CD4-positive, alpha-beta T cell treated with Interleukin-4 for 4 hours (primary cell): ENCODE measurements at regions not wholly inside any gene's neighbourhood (a gene's known extent, or its start where the extent isn't known, plus 50 kb on each side); places are given as distances from the start of the nearest gene placed in this dataset.

Experiments used
- DNase-seq: peaks from one replicate; pipeline ENCODE4 v3.0.0-alpha.2; 2020

DNA sequence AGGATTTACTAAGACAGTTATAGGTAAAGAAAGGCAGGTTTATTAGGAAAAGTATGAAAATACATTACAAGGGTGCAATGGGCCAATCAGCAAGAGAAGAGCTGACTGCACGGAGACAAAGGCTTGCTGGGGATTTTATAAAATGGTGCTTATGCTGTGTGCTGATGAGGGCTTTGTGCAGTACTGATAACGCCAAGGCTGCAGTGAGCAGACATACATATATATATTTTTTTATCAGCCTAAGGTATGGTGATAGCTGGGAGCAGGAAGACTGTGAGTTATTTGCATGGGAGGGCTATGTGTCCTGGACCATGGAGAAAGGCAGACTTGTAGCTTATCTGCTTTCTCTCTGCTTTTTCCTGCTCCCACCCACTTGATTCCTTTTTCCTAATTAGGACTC lies 208.1 kb upstream of the ACTBL2 start:
- no peak for DNase-seq

DNA sequence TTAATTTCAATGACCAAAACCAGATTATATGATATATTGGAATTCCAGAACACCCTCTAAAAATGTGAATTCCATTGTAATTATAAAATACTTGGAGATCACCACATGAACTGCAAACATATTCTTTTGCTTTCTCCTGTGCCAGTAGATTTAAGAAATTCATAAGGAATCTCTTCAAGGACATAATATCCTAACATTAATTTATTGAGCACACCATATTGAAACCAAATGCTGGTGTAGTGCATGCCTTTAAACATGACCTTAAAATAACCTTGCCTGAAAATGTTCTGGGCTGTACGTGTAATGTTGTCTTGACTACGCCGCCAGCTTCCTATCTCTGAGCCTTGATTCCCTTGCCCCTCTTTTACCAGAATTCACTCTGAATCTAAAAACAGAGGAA lies 205.0 kb upstream of the ACTBL2 start:
- DNase-seq, result no peak

DNA sequence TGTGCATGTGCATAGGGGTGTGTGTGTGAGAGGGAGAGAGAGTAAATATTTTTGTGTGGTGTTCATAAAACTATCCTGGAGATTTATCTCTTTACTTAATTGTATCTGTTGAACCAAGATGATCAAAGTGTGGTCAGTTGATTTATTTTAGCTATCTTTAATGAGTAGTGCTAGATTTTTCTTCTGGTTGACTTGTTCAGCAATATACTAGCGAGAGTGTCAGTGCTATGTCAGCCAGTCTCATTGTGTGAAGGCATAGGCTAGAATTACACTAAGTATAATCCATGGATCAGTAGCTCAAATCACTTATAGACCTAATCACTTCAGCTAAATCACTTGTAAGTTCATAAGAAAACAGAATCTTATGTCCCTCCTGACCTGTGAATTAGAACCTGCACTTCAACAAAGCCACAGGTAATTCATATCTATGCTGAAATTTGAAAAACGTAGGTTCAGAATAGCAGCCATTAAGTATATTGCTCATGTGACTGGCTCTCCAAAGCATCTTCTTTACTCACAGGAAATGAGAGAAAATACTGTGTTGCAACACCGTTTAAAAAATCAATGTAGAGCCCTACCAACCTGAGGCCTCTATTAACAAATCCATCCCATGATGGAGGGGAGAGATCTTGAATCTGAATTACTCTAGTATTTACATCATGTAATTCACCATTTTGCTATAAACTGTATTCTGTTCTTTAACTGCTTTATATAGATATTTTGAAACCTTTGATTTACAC lies 203.1 kb upstream of the ACTBL2 start:
- no peak for DNase-seq

- no peak for DNase-seq
Measured at GRCh38 chr5:57684299-57684702, 201.7 kb upstream of the ACTBL2 start.

DNA sequence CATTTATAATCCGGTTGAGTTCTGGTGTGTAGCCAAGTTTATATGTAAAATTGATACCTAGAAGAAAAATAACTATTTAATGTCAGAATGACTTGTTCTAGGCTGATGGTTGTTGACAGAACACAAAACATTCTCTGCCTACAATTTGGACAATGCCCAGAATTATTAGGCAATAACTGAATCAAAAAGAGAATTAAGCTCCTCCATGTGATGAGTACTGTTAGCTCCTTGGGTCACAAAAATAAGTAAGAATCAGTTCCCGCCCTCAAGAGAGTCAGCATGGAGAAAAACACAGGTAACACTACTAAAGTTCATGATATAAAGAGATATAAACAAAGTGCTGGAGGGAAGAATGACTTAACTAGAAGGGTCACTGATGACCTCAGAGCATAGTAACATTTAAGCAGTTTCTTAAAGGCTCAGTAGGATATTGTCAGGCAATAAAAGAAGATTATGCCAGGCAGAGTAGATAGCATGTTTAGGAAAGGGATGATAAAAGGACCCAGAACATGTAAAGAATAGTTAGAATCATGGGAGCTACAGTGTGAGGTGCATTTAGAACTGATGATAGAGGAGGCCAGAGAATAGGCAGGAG lies 200.5 kb upstream of the ACTBL2 start:
- DNase-seq, result no peak

- DNase-seq, result no peak
Measured at GRCh38 chr5:57681942-57682341, 199.3 kb upstream of the ACTBL2 start.

DNA sequence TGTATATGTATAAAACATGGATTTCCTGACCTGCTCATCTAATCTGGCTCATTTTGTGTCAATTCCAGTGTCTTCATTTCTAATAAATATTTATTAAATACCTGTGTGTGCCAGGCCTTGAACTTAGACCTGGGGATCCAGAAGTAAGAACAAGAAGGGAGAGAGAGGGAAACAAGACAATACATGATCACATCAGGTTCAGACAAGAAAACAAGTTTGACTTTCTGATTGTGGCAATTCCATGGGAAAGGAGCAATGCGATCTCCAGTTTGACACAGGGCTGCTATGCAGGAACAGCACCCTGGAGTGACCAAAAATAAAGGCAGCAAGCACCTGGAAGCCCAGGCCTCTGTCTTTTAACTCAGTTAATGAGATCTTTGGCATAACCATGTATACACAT lies 198.1 kb upstream of the ACTBL2 start:
- DNase-seq, result no peak

- no peak for DNase-seq
Measured at GRCh38 chr5:57677235-57677634, 194.6 kb upstream of the ACTBL2 start.

- no peak for DNase-seq
Measured at GRCh38 chr5:57676222-57677098, 193.8 kb upstream of the ACTBL2 start.

DNA sequence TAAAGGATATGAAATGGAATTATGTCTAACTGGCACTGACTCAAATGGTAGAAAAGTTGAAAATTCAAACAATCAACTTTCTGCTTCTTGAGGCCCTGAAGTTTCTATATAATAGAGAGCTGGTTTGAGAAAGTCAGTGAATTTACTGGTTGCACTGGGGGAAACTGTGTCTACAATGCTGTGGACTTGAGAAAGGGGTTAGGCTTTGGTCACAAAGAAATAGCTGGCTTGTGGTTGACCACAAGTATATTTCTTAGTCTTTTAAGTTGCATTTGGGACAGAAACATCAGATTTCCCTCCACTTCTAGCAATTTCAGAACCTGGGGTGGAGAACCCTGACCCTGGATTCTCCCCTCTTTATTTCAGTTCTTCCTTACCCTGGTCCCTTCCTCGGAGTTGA lies 192.6 kb upstream of the ACTBL2 start:
- no peak for DNase-seq

DNA sequence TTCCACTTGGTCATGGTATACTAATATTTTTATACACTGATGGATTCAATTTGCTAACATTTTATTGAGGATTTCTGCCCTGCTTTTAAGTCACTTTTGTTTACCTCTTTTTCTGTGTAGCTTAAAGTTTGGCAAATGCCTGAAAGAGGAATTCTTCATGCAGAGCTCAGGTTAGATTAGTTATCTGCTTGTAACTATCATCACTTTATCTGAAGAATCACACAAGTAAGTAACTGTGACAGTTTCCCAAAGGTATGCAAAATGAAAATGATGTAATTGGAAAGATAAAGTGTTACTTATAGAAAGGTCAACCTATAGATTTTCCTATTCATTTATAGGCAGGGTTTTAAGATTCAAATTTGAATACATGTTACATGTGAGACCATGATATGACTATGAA lies 188.8 kb upstream of the ACTBL2 start:
- DNase-seq, result no peak

DNA sequence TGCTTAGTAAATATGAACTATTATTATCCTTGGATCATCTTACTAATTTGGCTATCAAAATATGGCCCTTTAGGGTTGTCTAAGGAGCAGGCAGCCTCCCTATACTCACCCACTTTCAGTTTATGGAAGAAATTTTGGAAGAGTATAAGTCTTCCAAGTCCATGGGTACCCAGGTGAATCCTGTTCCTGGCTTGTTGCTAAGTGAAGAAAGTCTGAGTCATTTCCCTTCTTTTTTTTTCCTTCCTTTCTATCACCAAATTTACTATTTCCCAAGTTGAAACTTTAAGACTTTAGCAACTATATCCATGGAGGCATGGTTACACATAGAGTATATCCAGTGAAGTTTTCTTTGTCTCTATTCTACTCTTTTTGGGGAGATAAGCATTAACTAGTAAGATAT lies 184.0 kb upstream of the ACTBL2 start:
- no peak for DNase-seq

DNA sequence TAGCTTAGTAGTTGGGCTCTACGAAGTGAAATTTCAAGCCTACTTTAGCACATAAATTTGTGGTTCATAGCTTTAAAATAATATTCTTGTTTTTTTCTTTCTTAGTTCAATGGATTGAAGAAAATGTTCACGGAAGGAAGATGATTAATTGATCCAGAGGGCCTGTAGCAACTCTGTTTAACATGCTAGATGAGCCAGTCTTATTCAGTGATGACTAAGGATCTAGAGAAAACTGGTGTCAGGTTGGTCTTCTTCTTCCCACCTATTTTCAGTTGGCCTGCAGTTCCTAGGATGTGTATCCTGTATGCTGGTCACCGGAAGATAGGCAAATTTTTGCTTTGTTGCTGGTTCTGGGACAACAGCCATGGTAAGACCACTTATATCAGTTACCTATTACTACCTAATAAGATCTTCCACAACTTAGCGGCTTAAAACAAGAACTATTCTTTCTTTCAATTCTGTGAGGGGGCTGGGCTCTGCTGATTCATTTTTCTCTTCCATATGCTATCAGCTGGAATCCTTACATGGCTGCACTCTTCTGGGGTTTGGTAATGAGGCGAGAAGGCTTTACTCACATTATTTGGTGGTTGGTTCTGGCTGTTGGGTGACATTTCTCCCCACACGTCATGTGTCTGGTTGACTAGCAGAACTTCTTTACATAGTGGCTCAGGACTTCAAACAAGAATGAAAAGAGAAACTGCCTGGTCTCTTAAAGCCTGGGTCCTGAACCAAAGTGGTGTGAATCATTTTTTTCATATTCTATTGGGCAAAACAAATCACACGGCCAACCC lies 182.7 kb upstream of the ACTBL2 start:
- DNase-seq, result no peak

DNA sequence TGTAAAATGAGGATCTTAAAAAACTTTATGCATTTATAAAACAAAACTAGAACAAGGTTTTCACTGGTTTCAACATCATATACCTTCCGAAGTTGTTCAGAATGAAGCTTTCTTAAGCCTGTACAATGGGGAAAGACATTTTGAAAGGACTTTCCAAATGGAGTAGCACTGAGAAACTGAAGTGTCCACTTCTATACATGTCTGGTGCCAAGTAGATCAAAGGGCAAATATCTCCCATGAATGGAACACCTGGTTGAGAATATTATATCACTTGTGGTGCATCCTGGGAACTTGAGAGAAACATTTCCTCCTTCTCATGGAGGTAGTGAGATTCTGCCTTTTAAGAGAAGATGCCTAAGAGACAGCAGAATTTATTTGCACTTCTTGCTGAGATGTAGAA lies 182.1 kb upstream of the ACTBL2 start:
- DNase-seq, result no peak

- no peak for DNase-seq
Measured at GRCh38 chr5:57663466-57663865, 180.9 kb upstream of the ACTBL2 start.

DNA sequence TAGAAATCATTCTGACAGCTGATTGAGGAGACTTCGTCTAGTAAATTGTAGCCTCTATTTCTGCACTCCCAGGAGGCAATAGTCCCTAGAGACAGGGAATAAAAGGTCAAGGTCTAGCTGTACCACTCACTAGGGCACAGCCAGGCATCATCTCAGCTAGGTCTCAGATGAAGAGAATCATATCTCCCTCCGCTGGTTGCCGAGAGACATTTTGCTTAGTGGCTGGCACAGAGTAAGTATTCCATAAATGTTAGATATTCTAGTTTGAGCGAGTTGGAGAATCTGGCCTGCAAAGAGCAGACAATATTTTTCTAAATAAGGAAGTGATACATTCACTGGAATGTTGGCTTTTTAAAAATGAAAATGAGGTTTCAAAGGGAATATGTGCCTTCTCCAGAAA lies 180.4 kb upstream of the ACTBL2 start:
- no peak for DNase-seq

DNA sequence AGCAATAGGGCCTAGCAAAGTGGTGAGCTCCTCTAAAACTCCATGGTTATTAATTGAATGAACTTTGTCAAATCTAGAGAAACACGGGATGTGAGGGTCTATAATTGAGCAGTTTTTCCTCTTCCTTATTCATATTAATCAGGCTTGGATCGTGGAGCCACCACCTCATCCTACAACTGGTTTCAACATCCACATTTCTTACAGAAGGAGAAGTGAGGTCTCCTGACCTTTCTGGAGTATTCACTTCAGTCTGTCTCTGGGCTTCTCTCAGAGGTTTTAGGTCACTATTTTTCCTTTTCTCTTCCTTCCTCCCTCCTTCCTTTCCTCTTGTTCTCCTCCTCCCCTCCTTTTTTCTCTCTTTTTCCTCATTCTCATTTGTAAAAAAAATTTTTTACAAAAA lies 177.3 kb upstream of the ACTBL2 start:
- no peak for DNase-seq

GRCh38 chr5:57658018-57658417 lies 175.4 kb upstream of the ACTBL2 start:
- no peak for DNase-seq

DNA sequence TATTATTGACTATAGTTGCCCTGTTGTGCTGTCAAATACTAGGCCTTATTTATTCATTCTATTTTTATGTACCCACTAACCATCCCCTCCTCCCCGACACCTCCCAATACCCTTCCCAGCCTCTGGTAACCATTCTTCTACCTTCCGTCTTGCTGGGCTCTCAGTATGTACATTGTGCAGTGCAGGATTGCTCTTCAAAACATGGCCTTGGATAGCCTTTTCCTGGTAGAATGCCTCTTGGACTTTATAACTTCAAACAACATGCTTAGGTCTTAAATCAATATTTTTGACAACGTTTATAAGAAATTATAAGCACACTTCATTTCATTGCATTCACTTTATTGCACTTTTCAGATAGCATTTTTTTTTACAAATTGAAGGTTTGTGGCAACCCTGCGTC lies 172.6 kb upstream of the ACTBL2 start:
- DNase-seq, result no peak

DNA sequence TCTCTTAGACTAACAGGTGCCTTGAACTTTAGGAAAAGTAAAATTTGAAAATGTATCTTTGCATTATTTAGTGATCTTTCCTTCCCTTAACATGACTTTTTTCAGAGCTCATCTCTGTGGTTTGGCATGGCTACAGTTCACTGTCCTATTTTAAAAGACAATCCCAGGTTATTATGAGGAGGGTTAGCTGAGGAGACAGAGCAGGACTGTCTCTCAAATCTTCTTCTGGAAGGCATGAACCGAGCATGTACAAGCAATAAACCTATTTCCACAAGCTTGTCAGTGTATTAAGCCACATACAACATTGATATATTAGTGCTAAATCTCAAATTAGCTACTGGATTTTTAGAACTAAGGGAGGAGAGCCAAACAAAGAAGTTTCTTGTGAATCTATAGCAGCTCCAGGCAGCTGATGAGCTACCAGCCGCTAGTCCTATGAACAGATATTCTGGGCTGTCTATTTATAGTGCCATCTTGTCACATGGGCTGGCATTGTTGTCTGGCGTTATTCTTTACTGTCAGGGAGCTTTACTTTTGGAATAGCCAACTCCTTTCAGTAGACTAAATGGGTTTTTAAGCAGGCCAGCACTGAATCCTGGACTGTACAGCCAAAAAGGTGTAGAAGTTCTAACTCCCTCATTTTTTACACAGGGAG lies 171.2 kb upstream of the ACTBL2 start:
- no peak for DNase-seq

GRCh38 chr5:57651127-57651526 lies 168.5 kb upstream of the ACTBL2 start:
- DNase-seq, result no peak

DNA sequence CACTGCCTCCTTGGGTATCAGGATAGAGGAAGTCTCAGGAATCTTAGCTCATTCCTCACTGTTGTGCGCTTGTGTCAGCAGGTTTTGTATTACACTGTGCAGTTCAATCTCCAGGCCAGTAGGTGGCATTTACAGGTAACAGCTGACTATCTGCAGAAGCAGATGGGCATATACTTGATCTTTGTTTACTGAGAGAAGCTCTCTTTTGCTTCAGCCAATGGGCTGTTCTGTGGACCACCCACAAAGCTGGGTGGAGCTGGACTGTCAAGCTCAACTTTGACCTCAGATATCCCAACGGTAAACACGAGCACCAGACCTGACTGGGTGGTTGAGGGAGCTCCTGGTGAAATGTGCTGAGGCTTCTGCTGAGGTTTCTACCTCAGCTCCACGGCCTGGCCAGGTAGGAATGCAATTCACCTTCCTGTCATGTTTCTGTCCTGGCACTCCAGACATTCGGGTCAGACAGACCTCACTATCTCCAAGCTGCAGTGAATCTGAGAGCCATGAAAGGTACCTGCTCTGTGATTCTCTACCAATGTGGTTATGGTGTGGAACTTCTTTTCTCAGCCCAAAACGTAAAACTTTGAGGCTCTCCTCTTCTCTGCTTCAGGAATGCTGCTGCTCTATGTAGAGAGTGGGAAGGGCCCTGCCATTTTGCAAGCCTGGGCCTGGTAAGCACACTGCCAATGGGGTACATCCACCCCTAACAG lies 167.9 kb upstream of the ACTBL2 start:
- peak; percentile 26 for DNase-seq
